CD4-positive, alpha-beta T cell (primary cell): ENCODE measurements at regions not wholly inside any gene's neighbourhood (a gene's known extent, or its start where the extent isn't known, plus 50 kb on each side); places are given as distances from the start of the nearest gene placed in this dataset.

ENCODE experiments used
- ATAC-seq: fragments of 200-7000 bp; cut with Tn5 transposase; one replicate; pipeline ENCODE4 v1.10.0; 2022; ENCODE audit warnings: mild to moderate bottlenecking; ENCODE audit not compliant: poor library complexity
- CTCF ChIA-PET: fragments of 350-600 bp; sonication (Branson Sonifier 250); formaldehyde crosslinking; loops from one replicate; lab custom pipeline; 2021; ENCODE audit warnings: antibody characterized with exemption, inconsistent platforms; lab: Charles Lee
- POLR2A ChIA-PET: fragments of 350-600 bp; sonication (Branson Sonifier 250); formaldehyde crosslinking; loops from one replicate; lab custom pipeline; 2021; ENCODE audit warnings: antibody characterized with exemption, inconsistent platforms; lab: Charles Lee
- DNase-seq, 14 experiments: peaks; one replicate each; pipeline ENCODE4 v3.0.0-alpha.2; 2013 to 2020; ENCODE audit warnings: mixed read lengths in 2 of 14
- H3K27ac ChIP-seq, 2 donors: one replicate each; pipeline versions ENCODE4 v1.5.1 to v1.7.0; 2013; ENCODE audit warnings: low read length in 2 of 2, low read depth in 1 of 2, mild to moderate bottlenecking in 1 of 2
- H3K27me3 ChIP-seq, 2 experiments: 1 replicate in 1 of 2; 2 replicates in 1 of 2; pipeline versions ENCODE4 v1.6.1 to v1.7.0; 2013; ENCODE audit warnings: low read length in 2 of 2, control low read depth in 1 of 2, mild to moderate bottlenecking in 1 of 2, moderate library complexity in 1 of 2; ENCODE audit not compliant: insufficient read depth in 2 of 2, control insufficient read depth in 1 of 2
- H3K36me3 ChIP-seq: one replicate; pipeline ENCODE4 v1.6.1; 2013; ENCODE audit warnings: low read length, control low read depth; ENCODE audit not compliant: insufficient read depth
- H3K4me1 ChIP-seq: one replicate; pipeline ENCODE4 v1.6.1; 2013; ENCODE audit warnings: low read length, control low read depth; ENCODE audit not compliant: insufficient read depth
- H3K4me3 ChIP-seq: one replicate; pipeline ENCODE4 v1.5.1; 2013; ENCODE audit warnings: mild to moderate bottlenecking, low read length, moderate library complexity
- H3K9me3 ChIP-seq, 2 experiments: 1 replicate in 1 of 2; 2 replicates in 1 of 2; pipeline versions ENCODE4 v1.6.1 to v1.7.0; 2013; ENCODE audit warnings: low read length in 2 of 2, mild to moderate bottlenecking in 2 of 2, control low read depth in 1 of 2, moderate library complexity in 1 of 2; ENCODE audit not compliant: control insufficient read depth in 1 of 2, insufficient read depth in 1 of 2
- H3K27ac Mint-ChIP-seq: one replicate; pipeline ENCODE4 v1.8.0; 2020; ENCODE audit warnings: mixed read lengths
- H3K27me3 Mint-ChIP-seq: one replicate; pipeline ENCODE4 v1.8.0; 2021; ENCODE audit warnings: mixed read lengths
- H3K36me3 Mint-ChIP-seq: one replicate; pipeline ENCODE4 v1.8.0; 2021; ENCODE audit warnings: low read depth, mixed read lengths
- H3K4me1 Mint-ChIP-seq: one replicate; pipeline ENCODE4 v1.8.0; 2021; ENCODE audit warnings: low read depth, mixed read lengths
- H3K4me3 Mint-ChIP-seq: one replicate; pipeline ENCODE4 v1.8.0; 2020; ENCODE audit warnings: mild to moderate bottlenecking, mixed read lengths
- H3K9me3 Mint-ChIP-seq: one replicate; pipeline ENCODE4 v1.8.0; 2020; ENCODE audit warnings: mixed read lengths
- CTCF ChIP-seq: fragments of 200-600 bp; IDR thresholded peaks from one replicate; pipeline ENCODE4 v1.8.0; 2022; ENCODE audit warnings: antibody characterized with exemption, mild to moderate bottlenecking
- intact Hi-C, 2 experiments: fragments of 100-400 bp; cut with DNase I in 1 of 2; cut with micrococcal nuclease in 1 of 2; formaldehyde crosslinking; loops; one replicate each; pipeline versions ENCODE4 v1.15.1 to v1.9.0; 2023 to 2025; cut with DNase I, micrococcal nuclease

- no peaks in the 10 kb centered on the region for H3K9me3 Mint-ChIP-seq
- Histone ChIP-seq H3K36me3 (no peaks in the 10 kb centered on the region), H3K4me3 (no peak overlapping the region), H3K27me3 (peaks cover 0 to 9% of the 10 kb centered on the region in 2 experiments), H3K4me1 (no peaks in the 10 kb centered on the region), H3K27ac (no peak overlapping the region), H3K9me3 (no peaks in the 10 kb centered on the region)
- TF ChIP-seq CTCF, result no peak
- ChIA-PET POLR2A (no interaction called here), CTCF (no interaction called here)
- peaks cover 15% of the 10 kb centered on the region for H3K27me3 Mint-ChIP-seq
- DNase-seq (no peak), ATAC-seq (no peak)
- H3K36me3 Mint-ChIP-seq, result no peaks in the 10 kb centered on the region
- no peak overlapping the region for H3K27ac Mint-ChIP-seq
- no peaks in the 10 kb centered on the region for H3K4me1 Mint-ChIP-seq
- intact Hi-C loops, result no loop called here
- H3K4me3 Mint-ChIP-seq, result no peak overlapping the region
Measured at GRCh38 chr20:18907353-18907752, 93.8 kb downstream of the SCP2D1 start.

- H3K27me3 ChIP-seq, result peaks cover 0 to 9% of the 10 kb centered on the region in 2 experiments
- H3K4me3 Mint-ChIP-seq, result no peak overlapping the region
- no peak overlapping the region for H3K4me3 ChIP-seq
- no peak overlapping the region for H3K27ac ChIP-seq
- no peak for ATAC-seq
- no peak overlapping the region for H3K27ac Mint-ChIP-seq
- no peaks in the 10 kb centered on the region for H3K4me1 ChIP-seq
- TF ChIP-seq CTCF, result no peak
- ChIA-PET POLR2A (no interaction called here), CTCF (no interaction called here)
- H3K36me3 Mint-ChIP-seq, result no peaks in the 10 kb centered on the region
- no peaks in the 10 kb centered on the region for H3K36me3 ChIP-seq
- H3K9me3 ChIP-seq, result no peaks in the 10 kb centered on the region
- no peaks in the 10 kb centered on the region for H3K4me1 Mint-ChIP-seq
- intact Hi-C loops, result no loop called here
- DNase-seq, result no peak
- peaks cover 15% of the 10 kb centered on the region for H3K27me3 Mint-ChIP-seq
- no peaks in the 10 kb centered on the region for H3K9me3 Mint-ChIP-seq
Measured at GRCh38 chr20:18908109-18908508, 94.5 kb downstream of the SCP2D1 start.

- Histone ChIP-seq H3K9me3 (no peaks in the 10 kb centered on the region), H3K27me3 (peaks cover 0 to 9% of the 10 kb centered on the region in 2 experiments), H3K27ac (no peak overlapping the region), H3K36me3 (no peaks in the 10 kb centered on the region), H3K4me1 (no peaks in the 10 kb centered on the region), H3K4me3 (no peak overlapping the region)
- TF ChIP-seq CTCF, result no peak
- no peak overlapping the region for H3K27ac Mint-ChIP-seq
- H3K9me3 Mint-ChIP-seq, result no peaks in the 10 kb centered on the region
- DNase-seq (no peak), ATAC-seq (no peak)
- POLR2A ChIA-PET, result no interaction called here
- no peaks in the 10 kb centered on the region for H3K36me3 Mint-ChIP-seq
- no peak overlapping the region for H3K4me3 Mint-ChIP-seq
- H3K4me1 Mint-ChIP-seq, result no peaks in the 10 kb centered on the region
- H3K27me3 Mint-ChIP-seq, result peaks cover 10% of the 10 kb centered on the region
- CTCF ChIA-PET, result no interaction called here
- intact Hi-C loops, result no loop called here
Measured at GRCh38 chr20:18909254-18909653, 95.7 kb downstream of the SCP2D1 start.
